ENCODE measurements at regions not wholly inside any gene's neighbourhood (a gene's known extent, or its start where the extent isn't known, plus 50 kb on each side); places are given as distances from the start of the nearest gene placed in this dataset.

DNA sequence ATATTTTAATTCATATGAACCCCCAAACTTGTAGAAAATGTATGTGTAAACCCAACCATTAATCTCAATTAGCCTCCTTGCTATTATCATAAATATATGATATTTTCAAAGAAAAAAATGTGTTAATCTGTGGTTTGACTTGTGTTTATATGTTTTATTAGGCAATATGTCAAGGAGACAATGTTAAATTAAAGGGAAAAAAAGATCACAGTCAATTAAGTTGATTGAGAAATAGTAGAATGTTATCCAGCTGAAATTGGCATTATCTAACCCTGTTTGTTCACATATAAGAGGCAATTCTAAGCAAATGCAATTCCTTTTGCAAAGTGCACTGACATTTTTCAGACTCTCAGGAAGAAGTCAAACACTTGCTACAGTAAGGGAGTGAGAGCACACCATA lies 745.3 kb downstream of the C12orf50 start:
- no peak for TF ChIP-seq POLR2A (IDR thresholded peaks at IDR 0.05)
- TF ChIP-seq, protein P1, sequence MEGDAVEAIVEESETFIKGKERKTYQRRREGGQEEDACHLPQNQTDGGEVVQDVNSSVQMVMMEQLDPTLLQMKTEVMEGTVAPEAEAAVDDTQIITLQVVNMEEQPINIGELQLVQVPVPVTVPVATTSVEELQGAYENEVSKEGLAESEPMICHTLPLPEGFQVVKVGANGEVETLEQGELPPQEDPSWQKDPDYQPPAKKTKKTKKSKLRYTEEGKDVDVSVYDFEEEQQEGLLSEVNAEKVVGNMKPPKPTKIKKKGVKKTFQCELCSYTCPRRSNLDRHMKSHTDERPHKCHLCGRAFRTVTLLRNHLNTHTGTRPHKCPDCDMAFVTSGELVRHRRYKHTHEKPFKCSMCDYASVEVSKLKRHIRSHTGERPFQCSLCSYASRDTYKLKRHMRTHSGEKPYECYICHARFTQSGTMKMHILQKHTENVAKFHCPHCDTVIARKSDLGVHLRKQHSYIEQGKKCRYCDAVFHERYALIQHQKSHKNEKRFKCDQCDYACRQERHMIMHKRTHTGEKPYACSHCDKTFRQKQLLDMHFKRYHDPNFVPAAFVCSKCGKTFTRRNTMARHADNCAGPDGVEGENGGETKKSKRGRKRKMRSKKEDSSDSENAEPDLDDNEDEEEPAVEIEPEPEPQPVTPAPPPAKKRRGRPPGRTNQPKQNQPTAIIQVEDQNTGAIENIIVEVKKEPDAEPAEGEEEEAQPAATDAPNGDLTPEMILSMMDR (IDR thresholded peaks at IDR 0.05), result no peak
